ENCODE measurements at regions not wholly inside any gene's neighbourhood (a gene's known extent, or its start where the extent isn't known, plus 50 kb on each side); places are given as distances from the start of the nearest gene placed in this dataset.

DNA sequence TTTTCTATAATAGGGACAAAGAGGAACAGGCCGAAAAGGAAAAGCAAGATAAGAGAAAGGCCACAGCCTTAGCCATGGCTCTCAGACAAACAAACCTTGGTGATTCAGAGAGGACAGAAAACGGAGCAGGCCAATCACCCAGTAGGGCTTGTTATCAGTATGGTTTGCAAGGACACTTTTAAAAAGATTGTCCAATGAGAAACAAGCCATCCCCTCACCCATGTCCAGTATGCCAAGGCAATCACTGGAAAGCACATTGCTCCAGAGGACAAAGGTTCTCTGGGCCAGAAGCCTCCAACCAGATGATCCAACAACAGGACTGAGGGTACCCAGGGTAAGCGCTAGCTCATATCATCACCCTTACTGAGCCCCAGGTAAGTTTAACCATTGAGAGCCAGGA lies 243.8 kb upstream of the BTG1 start:
- Histone ChIP-seq H3K27me3 (ENCODE audit: control insufficient read depth in 1 of 2, insufficient read depth in 1 of 2, low read length in 2 of 2) (no peaks in the 10 kb centered on the region), H3K79me1 (replicated peaks; ENCODE audit: low read length, poor library complexity, severe bottlenecking) (no peaks in the 10 kb centered on the region), H3K4me3 (ENCODE audit: insufficient read depth in 1 of 2, low read depth in 1 of 2, low read length in 2 of 2) (no peak overlapping the region), H3K4ac (ENCODE audit: low read depth in 1 of 2, low read length in 2 of 2) (no peak overlapping the region), H4K8ac (ENCODE audit: low read length) (no peak overlapping the region), H3K4me2 (ENCODE audit: low read length, poor library complexity, severe bottlenecking) (no peak overlapping the region), H2BK5ac (ENCODE audit: low read depth, low read length, poor library complexity, severe bottlenecking) (no peak overlapping the region), H3K18ac (ENCODE audit: low read depth in 1 of 2, low read length in 2 of 2) (no peak overlapping the region), H3K9ac (ENCODE audit: low read length) (no peak overlapping the region), H2BK12ac (ENCODE audit: low read length in 2 of 2) (no peak overlapping the region), H3K27ac (ENCODE audit: low read length, poor library complexity, severe bottlenecking) (no peak overlapping the region), H3K14ac (ENCODE audit: low read length in 2 of 2) (no peak overlapping the region), H4K91ac (ENCODE audit: low read length) (no peak overlapping the region), H2BK120ac (ENCODE audit: low read depth, low read length) (no peak overlapping the region), H3K9me3 (ENCODE audit: control insufficient read depth, low read length) (peaks cover 29% of the 10 kb centered on the region), H2BK15ac (ENCODE audit: low read depth, poor library complexity, severe bottlenecking) (no peak overlapping the region), H2AFZ (ENCODE audit: low read depth, low read length) (no peak overlapping the region), H3K36me3 (ENCODE audit: control insufficient read depth in 1 of 2, insufficient read depth in 2 of 2, low read depth in 1 of 2, low read length in 2 of 2) (no peaks in the 10 kb centered on the region), H3K4me1 (ENCODE audit: control insufficient read depth, insufficient read depth, low read depth, low read length) (no peaks in the 10 kb centered on the region), H2AK5ac (ENCODE audit: low read length, severe bottlenecking) (no peak overlapping the region), H3K23ac (ENCODE audit: low read length in 2 of 2) (no peak overlapping the region)
- WGBS: 53% methylated on average over 3 of the region's 3 CpGs
- DNase-seq: no peak

DNA sequence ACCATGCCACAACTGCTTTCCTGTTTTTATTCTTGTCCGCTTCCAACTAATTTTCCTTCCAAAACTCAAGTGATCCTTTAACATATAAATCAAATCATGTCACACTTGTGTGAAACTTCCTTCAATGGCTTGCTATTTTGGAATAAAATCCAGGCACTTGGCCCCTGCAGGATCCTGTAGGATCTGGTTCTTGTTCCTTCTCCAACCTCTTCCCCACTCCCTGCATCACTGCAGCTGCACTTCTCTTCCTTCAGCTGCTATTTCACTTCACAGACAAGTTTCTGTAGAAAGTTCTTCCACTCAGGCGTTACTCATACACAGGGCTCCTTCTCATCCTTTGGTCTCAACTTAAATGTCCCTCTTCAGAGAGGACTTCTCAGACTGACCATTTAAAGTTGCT lies 239.7 kb upstream of the BTG1 start:
- no peak overlapping the region for H3K23ac ChIP-seq (ENCODE audit: low read length in 2 of 2)
- no peak overlapping the region for H4K91ac ChIP-seq (ENCODE audit: low read length)
- no peaks in the 10 kb centered on the region for H3K27me3 ChIP-seq (ENCODE audit: control insufficient read depth in 1 of 2, insufficient read depth in 1 of 2, low read length in 2 of 2)
- H4K8ac ChIP-seq (ENCODE audit: low read length): no peak overlapping the region
- no peak overlapping the region for H2AK5ac ChIP-seq (ENCODE audit: low read length, severe bottlenecking)
- H3K4me2 ChIP-seq (ENCODE audit: low read length, poor library complexity, severe bottlenecking): no peak overlapping the region
- H3K4ac ChIP-seq (ENCODE audit: low read depth in 1 of 2, low read length in 2 of 2): no peak overlapping the region
- H3K36me3 ChIP-seq (ENCODE audit: control insufficient read depth in 1 of 2, insufficient read depth in 2 of 2, low read depth in 1 of 2, low read length in 2 of 2): no peaks in the 10 kb centered on the region
- H2BK5ac ChIP-seq (ENCODE audit: low read depth, low read length, poor library complexity, severe bottlenecking): no peak overlapping the region
- no peak overlapping the region for H3K14ac ChIP-seq (ENCODE audit: low read length in 2 of 2)
- no peaks in the 10 kb centered on the region for H3K79me1 ChIP-seq (replicated peaks; ENCODE audit: low read length, poor library complexity, severe bottlenecking)
- no peak overlapping the region for H3K9ac ChIP-seq (ENCODE audit: low read length)
- H2BK12ac ChIP-seq (ENCODE audit: low read length in 2 of 2): no peak overlapping the region
- H2AFZ ChIP-seq (ENCODE audit: low read depth, low read length): no peak overlapping the region
- H3K4me3 ChIP-seq (ENCODE audit: insufficient read depth in 1 of 2, low read depth in 1 of 2, low read length in 2 of 2): no peak overlapping the region
- no peak overlapping the region for H3K27ac ChIP-seq (ENCODE audit: low read length, poor library complexity, severe bottlenecking)
- H2BK15ac ChIP-seq (ENCODE audit: low read depth, poor library complexity, severe bottlenecking): no peak overlapping the region
- DNase-seq: no peak
- no peaks in the 10 kb centered on the region for H3K4me1 ChIP-seq (ENCODE audit: control insufficient read depth, insufficient read depth, low read depth, low read length)
- no peak overlapping the region for H2BK120ac ChIP-seq (ENCODE audit: low read depth, low read length)
- WGBS: 70% methylated on average over 2 of the region's 2 CpGs
- H3K18ac ChIP-seq (ENCODE audit: low read depth in 1 of 2, low read length in 2 of 2): no peak overlapping the region
- no peaks in the 10 kb centered on the region for H3K9me3 ChIP-seq (ENCODE audit: control insufficient read depth, low read length)

DNA sequence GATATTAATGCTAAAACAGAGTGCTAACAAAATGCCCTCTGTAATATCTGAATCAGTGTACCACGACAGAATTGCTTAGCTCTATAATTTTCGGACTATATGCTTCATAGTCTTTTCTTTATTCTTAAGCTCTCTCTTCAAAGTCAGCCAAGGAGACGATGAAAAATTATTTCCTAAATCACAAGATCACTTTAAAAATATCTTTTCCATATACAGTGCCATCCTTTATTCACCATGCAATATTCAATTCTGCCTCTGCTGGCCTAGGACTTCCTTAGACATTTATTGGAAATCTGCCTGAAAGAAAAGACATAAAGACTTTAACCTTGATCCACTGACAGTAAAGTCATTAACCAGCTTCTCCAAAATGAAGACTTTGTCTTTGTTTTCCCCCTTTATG lies 238.9 kb upstream of the BTG1 start:
- no peak overlapping the region for H3K18ac ChIP-seq (ENCODE audit: low read depth in 1 of 2, low read length in 2 of 2)
- H2AK5ac ChIP-seq (ENCODE audit: low read length, severe bottlenecking): no peak overlapping the region
- no peak overlapping the region for H3K4ac ChIP-seq (ENCODE audit: low read depth in 1 of 2, low read length in 2 of 2)
- no peaks in the 10 kb centered on the region for H3K27me3 ChIP-seq (ENCODE audit: control insufficient read depth in 1 of 2, insufficient read depth in 1 of 2, low read length in 2 of 2)
- no peaks in the 10 kb centered on the region for H3K4me1 ChIP-seq (ENCODE audit: control insufficient read depth, insufficient read depth, low read depth, low read length)
- no peak overlapping the region for H2AFZ ChIP-seq (ENCODE audit: low read depth, low read length)
- no peaks in the 10 kb centered on the region for H3K9me3 ChIP-seq (ENCODE audit: control insufficient read depth, low read length)
- H2BK12ac ChIP-seq (ENCODE audit: low read length in 2 of 2): no peak overlapping the region
- 92% methylated on average over 3 of the region's 3 CpGs for WGBS
- no peak overlapping the region for H2BK15ac ChIP-seq (ENCODE audit: low read depth, poor library complexity, severe bottlenecking)
- no peak overlapping the region for H4K8ac ChIP-seq (ENCODE audit: low read length)
- H2BK120ac ChIP-seq (ENCODE audit: low read depth, low read length): no peak overlapping the region
- H3K36me3 ChIP-seq (ENCODE audit: control insufficient read depth in 1 of 2, insufficient read depth in 2 of 2, low read depth in 1 of 2, low read length in 2 of 2): no peaks in the 10 kb centered on the region
- H3K4me3 ChIP-seq (ENCODE audit: insufficient read depth in 1 of 2, low read depth in 1 of 2, low read length in 2 of 2): no peak overlapping the region
- H2BK5ac ChIP-seq (ENCODE audit: low read depth, low read length, poor library complexity, severe bottlenecking): no peak overlapping the region
- H3K23ac ChIP-seq (ENCODE audit: low read length in 2 of 2): no peak overlapping the region
- no peak overlapping the region for H3K14ac ChIP-seq (ENCODE audit: low read length in 2 of 2)
- no peak overlapping the region for H3K4me2 ChIP-seq (ENCODE audit: low read length, poor library complexity, severe bottlenecking)
- H3K27ac ChIP-seq (ENCODE audit: low read length, poor library complexity, severe bottlenecking): no peak overlapping the region
- no peak overlapping the region for H4K91ac ChIP-seq (ENCODE audit: low read length)
- H3K9ac ChIP-seq (ENCODE audit: low read length): no peak overlapping the region
- H3K79me1 ChIP-seq (replicated peaks; ENCODE audit: low read length, poor library complexity, severe bottlenecking): no peaks in the 10 kb centered on the region
- no peak for DNase-seq

DNA sequence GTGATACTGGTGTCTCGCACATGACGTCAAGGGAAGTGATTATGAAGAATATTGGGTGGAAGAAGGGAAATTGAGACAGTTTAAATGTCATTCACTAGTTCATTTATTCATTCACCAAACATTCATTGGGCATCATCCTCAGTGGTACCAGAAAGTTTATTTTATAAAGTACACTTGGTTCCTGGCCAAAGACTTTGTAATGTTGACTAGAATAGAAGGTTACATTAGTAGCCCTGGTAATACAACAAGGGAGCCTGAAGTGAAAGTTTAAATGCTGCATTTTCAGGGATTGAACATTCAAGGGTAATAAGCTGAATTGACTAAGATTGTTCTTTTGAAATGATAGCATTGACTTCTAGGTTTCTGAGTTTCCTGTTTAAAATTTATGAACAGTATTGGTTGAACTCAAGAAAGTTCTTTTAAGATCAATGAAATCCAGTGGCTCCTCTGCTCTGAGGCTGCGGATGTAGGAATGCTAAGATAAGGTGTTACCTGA lies 236.8 kb upstream of the BTG1 start:
- H3K27me3 ChIP-seq (ENCODE audit: control insufficient read depth in 1 of 2, insufficient read depth in 1 of 2, low read length in 2 of 2): no peaks in the 10 kb centered on the region

More for the DNA sequence above, 236.8 kb upstream of the BTG1 start:
- H2AFZ ChIP-seq (ENCODE audit: low read depth, low read length): no peak overlapping the region
- no peak for DNase-seq
- no CpG with 5 or more reads among the region's 3 CpGs for WGBS
- no peak overlapping the region for H3K4me2 ChIP-seq (ENCODE audit: low read length, poor library complexity, severe bottlenecking)
- H3K36me3 ChIP-seq (ENCODE audit: control insufficient read depth in 1 of 2, insufficient read depth in 2 of 2, low read depth in 1 of 2, low read length in 2 of 2): no peaks in the 10 kb centered on the region
- no peak overlapping the region for H2BK15ac ChIP-seq (ENCODE audit: low read depth, poor library complexity, severe bottlenecking)
- no peak overlapping the region for H3K23ac ChIP-seq (ENCODE audit: low read length in 2 of 2)
- no peak overlapping the region for H4K91ac ChIP-seq (ENCODE audit: low read length)
- H3K18ac ChIP-seq (ENCODE audit: low read depth in 1 of 2, low read length in 2 of 2): no peak overlapping the region
- no peak overlapping the region for H3K4ac ChIP-seq (ENCODE audit: low read depth in 1 of 2, low read length in 2 of 2)
- H2AK5ac ChIP-seq (ENCODE audit: low read length, severe bottlenecking): no peak overlapping the region
- H2BK5ac ChIP-seq (ENCODE audit: low read depth, low read length, poor library complexity, severe bottlenecking): no peak overlapping the region
- no peak overlapping the region for H2BK12ac ChIP-seq (ENCODE audit: low read length in 2 of 2)
- no peaks in the 10 kb centered on the region for H3K9me3 ChIP-seq (ENCODE audit: control insufficient read depth, low read length)
- no peaks in the 10 kb centered on the region for H3K4me1 ChIP-seq (ENCODE audit: control insufficient read depth, insufficient read depth, low read depth, low read length)
- H3K79me1 ChIP-seq (replicated peaks; ENCODE audit: low read length, poor library complexity, severe bottlenecking): no peaks in the 10 kb centered on the region
- no peak overlapping the region for H3K14ac ChIP-seq (ENCODE audit: low read length in 2 of 2)
- no peak overlapping the region for H3K9ac ChIP-seq (ENCODE audit: low read length)
- H4K8ac ChIP-seq (ENCODE audit: low read length): no peak overlapping the region
- no peak overlapping the region for H3K27ac ChIP-seq (ENCODE audit: low read length, poor library complexity, severe bottlenecking)
- H3K4me3 ChIP-seq (ENCODE audit: insufficient read depth in 1 of 2, low read depth in 1 of 2, low read length in 2 of 2): no peak overlapping the region
- no peak overlapping the region for H2BK120ac ChIP-seq (ENCODE audit: low read depth, low read length)

Data from mesenchymal stem cell (in vitro differentiated cells and primary cell).